ENCODE measurements at regions not wholly inside any gene's neighbourhood (a gene's known extent, or its start where the extent isn't known, plus 50 kb on each side); places are given as distances from the start of the nearest gene placed in this dataset.
"Not testable (repeated sequence)": the region's sequence is repeated elsewhere in the genome, so short reads cannot be mapped to it uniquely, and the experiment has no call there.

GRCh38 chr10:21405981-21406380, 119.5 kb downstream of the SKIDA1 start:
- no peak for DNase-seq

GRCh38 chr10:21403256-21404015, 122.0 kb downstream of the SKIDA1 start:
- no peak for DNase-seq

- DNase-seq: no peak
These were observed 122.8 kb downstream of the SKIDA1 start for GRCh38 chr10:21402606-21403083.

GRCh38 chr10:21401196-21401595, 124.3 kb downstream of the SKIDA1 start:
- no peak for DNase-seq

- DNase-seq: peak; percentile 67
These were observed 126.0 kb downstream of the SKIDA1 start for GRCh38 chr10:21399392-21400035.

- no peak for DNase-seq
These were observed 126.8 kb downstream of the SKIDA1 start for GRCh38 chr10:21398563-21399231.

- DNase-seq: no peak
These were observed 128.6 kb downstream of the SKIDA1 start for GRCh38 chr10:21396889-21397288.

GRCh38 chr10:21393931-21394330, 131.6 kb downstream of the SKIDA1 start:
- no peak for DNase-seq

- DNase-seq: no peak
These were observed 136.9 kb downstream of the SKIDA1 start for GRCh38 chr10:21388589-21388988.

GRCh38 chr10:21387868-21388267, 137.6 kb downstream of the SKIDA1 start:
- no peak for DNase-seq

- no peak for DNase-seq
These were observed 139.4 kb downstream of the SKIDA1 start for GRCh38 chr10:21385996-21386585.

GRCh38 chr10:21385536-21385935, 139.9 kb downstream of the SKIDA1 start:
- DNase-seq: no peak

- no peak for DNase-seq
These were observed 146.3 kb downstream of the SKIDA1 start for GRCh38 chr10:21379143-21379542.

- DNase-seq: not testable (repeated sequence)
These were observed 150.2 kb downstream of the SKIDA1 start for GRCh38 chr10:21375274-21375673.

GRCh38 chr10:21373881-21374280, 151.6 kb downstream of the SKIDA1 start:
- not testable (repeated sequence) for DNase-seq

GRCh38 chr10:21372651-21373410, 152.7 kb downstream of the SKIDA1 start:
- no peak for DNase-seq

- no peak for DNase-seq
These were observed 155.8 kb downstream of the SKIDA1 start for GRCh38 chr10:21369697-21370096.

- no peak for DNase-seq
These were observed 156.6 kb downstream of the SKIDA1 start for GRCh38 chr10:21368728-21369425.

GRCh38 chr10:21368022-21368582, 157.4 kb downstream of the SKIDA1 start:
- DNase-seq: no peak

GRCh38 chr10:21366108-21366507, 159.4 kb downstream of the SKIDA1 start:
- not testable (repeated sequence) for DNase-seq
